SK-N-MC (cell line): ENCODE measurements at regions not wholly inside any gene's neighbourhood (a gene's known extent, or its start where the extent isn't known, plus 50 kb on each side); places are given as distances from the start of the nearest gene placed in this dataset.

Experiments used
- DNase-seq: peaks from one replicate; pipeline ENCODE4 v3.0.0-alpha.2; 2011; ENCODE audit warnings: low read depth, low spot score
- H3K27ac ChIP-seq: fragments of 200-600 bp; sonication (generic); 2 replicates; pipeline ENCODE4 v1.5.1; 2016; ENCODE audit warnings: mixed run types
- H3K36me3 ChIP-seq: fragments of 200-600 bp; sonication (generic); 2 replicates; pipeline ENCODE4 v1.6.1; 2017; ENCODE audit warnings: antibody characterized with exemption, low read length, mixed read lengths; ENCODE audit not compliant: insufficient read depth
- H3K4me3 ChIP-seq: fragments of 200-600 bp; sonication (generic); 2 replicates; pipeline ENCODE4 v1.5.1; 2016
- H3K9ac ChIP-seq: fragments of 200-600 bp; sonication (generic); 2 replicates; pipeline ENCODE4 v1.8.0; 2017; ENCODE audit warnings: mixed run types, mixed read lengths; ENCODE audit not compliant: insufficient read length
- H3K9me3 ChIP-seq: fragments of 200-600 bp; sonication (generic); 2 replicates; pipeline ENCODE4 v1.6.1; 2017; ENCODE audit warnings: low read depth, mild to moderate bottlenecking, antibody characterized with exemption, low read length, moderate library complexity, mixed read lengths
- EZH2 ChIP-seq: fragments of 200-600 bp; sonication (generic); IDR thresholded peaks from one replicate; pipeline ENCODE4 v1.6.1; 2017; ENCODE audit warnings: antibody characterized with exemption
- FOXP2 ChIP-seq: optimal IDR thresholded peaks from 2 replicates; pipeline ENCODE3; 2011; ENCODE audit warnings: mild to moderate bottlenecking, moderate library complexity; ENCODE audit not compliant: insufficient read depth; ENCODE audit errors: extremely low read length, control extremely low read depth
- POLR2AphosphoS5 ChIP-seq: IDR thresholded peaks from 2 replicates; pipeline ENCODE4 v1.6.1; 2012; ENCODE audit warnings: mild to moderate bottlenecking, low read depth, low read length, borderline replicate concordance

DNA sequence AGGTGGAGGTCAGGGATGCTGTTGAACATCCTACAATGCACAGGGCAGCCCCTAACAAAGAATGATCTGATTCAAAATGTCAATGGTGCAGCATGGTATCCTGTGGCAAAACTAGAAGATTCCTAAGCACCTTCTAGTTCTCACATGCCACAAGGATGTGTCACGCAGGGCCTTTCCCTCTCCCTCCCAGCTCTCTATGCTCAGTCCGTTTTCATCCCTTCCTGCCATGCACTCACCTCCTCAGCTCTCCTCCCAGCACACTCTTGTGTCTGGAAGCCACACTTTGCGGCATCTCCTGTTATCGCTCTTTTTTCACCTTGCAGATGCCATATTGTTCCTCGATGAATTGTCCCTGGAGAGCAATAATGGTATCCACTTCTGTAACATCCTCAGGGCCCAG is 263.4 kb downstream of the CDC5L start:
- Histone ChIP-seq H3K27ac (no peak overlapping the region), H3K9me3 (no peaks in the 10 kb centered on the region), H3K4me3 (no peak overlapping the region), H3K9ac (no peak overlapping the region), H3K36me3 (no peaks in the 10 kb centered on the region)
- no peak for DNase-seq
- TF ChIP-seq POLR2AphosphoS5 = no peak
- TF ChIP-seq EZH2 = no peak
- no peak for TF ChIP-seq FOXP2

GRCh38 chr6:44651604-44652003 is 264.1 kb downstream of the CDC5L start:
- DNase-seq = no peak
- Histone ChIP-seq H3K9ac (no peak overlapping the region), H3K4me3 (no peak overlapping the region), H3K36me3 (no peaks in the 10 kb centered on the region), H3K9me3 (no peaks in the 10 kb centered on the region), H3K27ac (no peak overlapping the region)
- no peak for TF ChIP-seq FOXP2
- TF ChIP-seq EZH2 = no peak
- no peak for TF ChIP-seq POLR2AphosphoS5

GRCh38 chr6:44652547-44652946 is 265.0 kb downstream of the CDC5L start:
- Histone ChIP-seq H3K27ac (no peak overlapping the region), H3K9ac (no peak overlapping the region), H3K4me3 (no peak overlapping the region), H3K9me3 (no peaks in the 10 kb centered on the region), H3K36me3 (no peaks in the 10 kb centered on the region)
- DNase-seq = no peak
- no peak for TF ChIP-seq POLR2AphosphoS5
- no peak for TF ChIP-seq FOXP2
- no peak for TF ChIP-seq EZH2

- H3K27ac ChIP-seq = no peak overlapping the region
- no peak for TF ChIP-seq EZH2
- H3K9me3 ChIP-seq = no peaks in the 10 kb centered on the region
- H3K36me3 ChIP-seq = no peaks in the 10 kb centered on the region
- no peak overlapping the region for H3K9ac ChIP-seq
- no peak overlapping the region for H3K4me3 ChIP-seq
- no peak for DNase-seq
Observed at GRCh38 chr6:44653091-44653490, 265.6 kb downstream of the CDC5L start.

DNA sequence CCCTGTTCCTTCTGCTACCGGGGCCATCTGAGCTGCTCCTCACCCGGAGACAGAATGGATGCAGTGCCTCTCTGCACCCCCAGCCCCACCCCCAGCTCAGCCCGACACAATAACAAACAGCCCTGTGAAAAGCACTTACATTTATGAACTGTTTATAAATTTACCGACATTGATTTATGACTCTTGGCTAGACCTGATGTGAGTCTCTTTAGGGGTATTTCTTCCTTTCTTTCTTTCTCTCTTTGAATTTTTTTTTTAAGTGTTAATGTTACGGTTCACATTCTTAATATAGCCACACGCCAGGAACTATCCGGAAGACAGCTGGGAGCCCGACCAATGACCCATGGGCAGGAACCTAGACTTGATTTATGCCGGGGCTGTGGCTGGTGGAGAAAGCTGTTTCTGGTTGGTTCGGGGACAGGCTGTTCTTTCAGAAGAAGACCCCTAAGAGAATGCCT is 266.3 kb downstream of the CDC5L start:
- no peak for DNase-seq

DNA sequence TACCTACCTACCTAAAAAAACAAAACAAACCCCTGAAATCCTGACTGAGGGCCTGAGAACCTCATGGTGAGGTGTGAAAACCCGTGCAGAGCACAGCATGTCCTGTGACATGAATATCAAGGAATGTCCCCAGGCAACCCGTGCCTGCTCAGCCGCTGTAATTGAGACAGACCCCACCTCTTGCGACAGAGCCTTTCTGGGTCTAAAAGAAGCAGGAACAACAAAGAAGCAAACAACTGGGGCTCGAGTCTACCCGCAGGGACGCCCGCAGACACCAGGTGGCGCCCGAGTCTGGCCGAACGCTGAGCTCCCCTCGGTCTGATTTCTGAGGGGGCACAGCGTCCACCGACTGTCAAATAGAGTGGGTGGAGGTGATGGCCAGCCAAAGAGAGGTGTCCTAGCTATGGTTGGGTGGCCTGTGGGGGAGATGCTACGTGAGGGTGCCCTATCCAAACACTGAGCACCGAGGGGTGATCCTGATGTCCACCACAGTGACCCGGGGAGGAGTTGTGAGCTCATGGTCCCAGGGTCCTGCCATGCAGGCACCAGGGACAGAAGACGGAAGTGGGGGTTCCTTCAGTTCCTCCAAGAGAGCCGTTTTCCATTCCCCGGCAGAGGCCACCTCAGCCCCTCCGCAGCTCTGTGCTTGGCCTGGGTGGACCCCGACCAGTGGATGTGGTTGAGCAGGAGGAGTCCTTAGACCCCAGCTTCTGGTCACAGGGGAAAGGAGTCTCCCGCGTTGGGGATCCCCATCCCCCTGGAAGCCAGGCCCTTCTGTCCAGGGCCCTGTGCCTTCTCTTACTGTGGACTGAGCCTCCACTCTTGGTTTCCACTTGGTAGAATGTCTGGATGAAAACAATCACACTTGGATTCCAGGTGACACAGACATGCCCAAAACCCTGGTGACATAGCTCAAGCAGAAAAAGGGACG is 268.2 kb downstream of the CDC5L start:
- Histone ChIP-seq H3K9ac (peak overlapping the region; percentile 42), H3K9me3 (no peaks in the 10 kb centered on the region), H3K27ac (no peak overlapping the region), H3K36me3 (no peaks in the 10 kb centered on the region), H3K4me3 (peak overlapping the region; percentile 50; the same call in 1 of the 2 replicates)
- TF ChIP-seq POLR2AphosphoS5 = no peak
- TF ChIP-seq FOXP2 = no peak
- no peak for TF ChIP-seq EZH2
- peak; percentile 40 for DNase-seq

More for the DNA sequence above, 266.3 kb downstream of the CDC5L start:
- Histone ChIP-seq H3K9me3 (no peaks in the 10 kb centered on the region), H3K9ac (no peak overlapping the region), H3K27ac (no peak overlapping the region), H3K36me3 (no peaks in the 10 kb centered on the region), H3K4me3 (no peak overlapping the region)
- no peak for TF ChIP-seq FOXP2
- TF ChIP-seq EZH2 = no peak
- no peak for TF ChIP-seq POLR2AphosphoS5

- no peak overlapping the region for H3K27ac ChIP-seq
- TF ChIP-seq POLR2AphosphoS5 = no peak
- TF ChIP-seq FOXP2 = no peak
- TF ChIP-seq EZH2 = no peak
- H3K4me3 ChIP-seq = no peak overlapping the region
- H3K9ac ChIP-seq = no peak overlapping the region
- DNase-seq = no peak
- no peaks in the 10 kb centered on the region for H3K9me3 ChIP-seq
- no peaks in the 10 kb centered on the region for H3K36me3 ChIP-seq
Observed at GRCh38 chr6:44656691-44657090, 269.2 kb downstream of the CDC5L start.

DNA sequence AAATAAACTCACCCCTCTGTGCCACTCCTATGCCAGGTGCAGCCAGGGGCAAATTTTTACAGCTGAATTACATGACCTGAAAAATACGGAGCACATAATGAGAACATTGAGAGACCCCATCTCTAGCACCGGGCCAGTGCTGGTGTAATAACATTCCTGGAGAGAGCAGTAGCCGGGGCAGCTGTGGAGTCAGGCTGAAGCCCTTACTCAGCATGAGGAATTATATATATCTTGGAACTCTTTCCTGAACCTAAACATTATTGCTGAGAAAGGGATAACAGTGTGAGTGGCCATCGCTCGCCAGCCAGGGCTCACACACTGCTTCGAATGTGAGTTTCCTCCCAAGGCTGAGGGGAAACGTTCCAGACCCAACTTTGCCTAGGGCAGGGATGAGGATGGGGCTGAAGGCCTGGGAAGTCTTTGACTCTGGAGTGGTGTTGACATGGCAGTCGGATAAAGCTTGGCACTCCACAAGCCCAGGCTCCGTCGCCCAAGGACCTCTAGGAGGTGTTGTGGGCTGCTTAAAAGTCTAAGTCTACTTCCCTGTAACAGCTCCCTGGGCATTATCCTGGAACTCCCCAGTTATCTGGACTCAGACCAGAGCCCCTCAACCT is 269.8 kb downstream of the CDC5L start:
- DNase-seq = no peak
- Histone ChIP-seq H3K27ac (no peak overlapping the region), H3K9ac (no peak overlapping the region), H3K36me3 (no peaks in the 10 kb centered on the region), H3K9me3 (no peaks in the 10 kb centered on the region), H3K4me3 (no peak overlapping the region)
- TF ChIP-seq POLR2AphosphoS5 = no peak
- TF ChIP-seq FOXP2 = no peak
- no peak for TF ChIP-seq EZH2

DNA sequence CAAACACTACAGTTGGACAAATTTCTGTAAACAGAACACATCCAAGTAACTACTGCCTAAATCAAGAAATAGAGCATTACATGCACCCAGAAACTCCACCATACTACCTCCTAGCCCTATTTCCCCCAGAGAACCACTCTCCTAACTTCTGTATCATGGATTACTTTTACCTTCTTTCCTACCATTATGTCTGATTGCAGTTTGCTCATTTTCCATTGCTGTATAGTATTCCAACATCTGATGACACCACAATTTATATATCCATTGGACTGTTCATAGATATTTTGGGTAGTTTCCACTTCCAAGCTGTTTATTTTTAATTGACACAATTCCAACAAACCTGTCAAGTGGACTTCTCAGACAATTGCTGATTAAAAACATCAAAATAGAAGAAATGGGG is 271.1 kb downstream of the CDC5L start:
- no peak for DNase-seq
- no peaks in the 10 kb centered on the region for H3K36me3 ChIP-seq
- no peak for TF ChIP-seq POLR2AphosphoS5
- TF ChIP-seq FOXP2 = no peak
- no peak for TF ChIP-seq EZH2
- H3K27ac ChIP-seq = no peak overlapping the region
- no peak overlapping the region for H3K4me3 ChIP-seq
- H3K9me3 ChIP-seq = no peaks in the 10 kb centered on the region
- no peak overlapping the region for H3K9ac ChIP-seq
